SK-N-SH treated with all-trans-retinoic acid at 6 μM for 48 hours (cell line): ENCODE measurements at regions not wholly inside any gene's neighbourhood (a gene's known extent, or its start where the extent isn't known, plus 50 kb on each side); places are given as distances from the start of the nearest gene placed in this dataset.

Experiments
- ATAC-seq: fragments of 200-7000 bp; cut with Tn5 transposase; 3 replicates; pipeline ENCODE4 v1.9.1; 2020; ENCODE audit warnings: mild to moderate bottlenecking, moderate library complexity
- BACH2 ChIP-seq: fragments of 250-450 bp; sonication (Bioruptor Pico); IDR thresholded peaks from 2 replicates; pipeline ENCODE4 v1.9.0; 2021; ENCODE audit warnings: mild to moderate bottlenecking, borderline replicate concordance
- CREB5 ChIP-seq: fragments of 250-450 bp; sonication (Bioruptor Pico); IDR thresholded peaks from 2 replicates; pipeline ENCODE4 v1.5.1; 2020; ENCODE audit warnings: low read depth, mild to moderate bottlenecking, moderate library complexity
- CSDC2 ChIP-seq: fragments of 250-450 bp; sonication (Bioruptor Pico); IDR thresholded peaks from 2 replicates; pipeline ENCODE4 v1.5.0; 2020; ENCODE audit warnings: mild to moderate bottlenecking, moderate library complexity
- CSRNP3 ChIP-seq: fragments of 250-450 bp; sonication (Bioruptor Pico); IDR thresholded peaks from 2 replicates; pipeline ENCODE4 v1.5.1; 2021; ENCODE audit warnings: mild to moderate bottlenecking, moderate library complexity
- ESRRG ChIP-seq: fragments of 250-450 bp; sonication (Bioruptor Pico); IDR thresholded peaks from 2 replicates; pipeline ENCODE4 v1.6.1; 2021; ENCODE audit warnings: mild to moderate bottlenecking
- ISL1 ChIP-seq: fragments of 250-450 bp; sonication (Bioruptor Pico); IDR thresholded peaks from 2 replicates; pipeline ENCODE4 v2.1.2; 2022; ENCODE audit warnings: mild to moderate bottlenecking, moderate library complexity
- POU6F1 ChIP-seq: fragments of 250-450 bp; sonication (Bioruptor Pico); IDR thresholded peaks from 2 replicates; pipeline ENCODE4 v1.8.0; 2021; ENCODE audit warnings: low read depth, mild to moderate bottlenecking, moderate library complexity, borderline replicate concordance
- PPARA ChIP-seq: fragments of 250-450 bp; sonication (Bioruptor Pico); IDR thresholded peaks from 2 replicates; pipeline ENCODE4 v1.5.0; 2020; ENCODE audit warnings: mild to moderate bottlenecking, borderline replicate concordance
- RARB ChIP-seq: fragments of 250-450 bp; sonication (Bioruptor Pico); IDR thresholded peaks from 2 replicates; pipeline ENCODE4 v1.8.0; 2021; ENCODE audit warnings: mild to moderate bottlenecking, moderate library complexity
- SNAI2 ChIP-seq: fragments of 250-450 bp; sonication (Bioruptor Pico); IDR thresholded peaks from 2 replicates; pipeline ENCODE4 v1.5.0; 2020; ENCODE audit warnings: mild to moderate bottlenecking, moderate library complexity
- TCF4 ChIP-seq: fragments of 250-450 bp; sonication (Bioruptor Pico); IDR thresholded peaks from 2 replicates; pipeline ENCODE4 v1.8.0; 2021; ENCODE audit warnings: mild to moderate bottlenecking, moderate library complexity, borderline replicate concordance
- TOX ChIP-seq: fragments of 250-450 bp; sonication (Bioruptor Pico); IDR thresholded peaks from 2 replicates; pipeline ENCODE4 v1.8.0; 2021; ENCODE audit warnings: mild to moderate bottlenecking, moderate library complexity, borderline replicate concordance
- TSHZ2 ChIP-seq: fragments of 250-450 bp; sonication (Bioruptor Pico); IDR thresholded peaks from 2 replicates; pipeline ENCODE4 v1.5.0; 2020; ENCODE audit warnings: mild to moderate bottlenecking, moderate library complexity
- ZC3H10 ChIP-seq: fragments of 250-450 bp; sonication (Bioruptor Pico); IDR thresholded peaks from 2 replicates; pipeline ENCODE4 v1.5.1; 2021; ENCODE audit warnings: mild to moderate bottlenecking, moderate library complexity
- ZFP3 ChIP-seq: fragments of 250-450 bp; sonication (Bioruptor Pico); IDR thresholded peaks from 2 replicates; pipeline ENCODE4 v1.5.0; 2020; ENCODE audit warnings: mild to moderate bottlenecking, moderate library complexity
- ZNF565 ChIP-seq: fragments of 450-650 bp; formaldehyde crosslinking; conservative IDR thresholded peaks from 2 replicates; pipeline ENCODE4 v1.5.0; 2020; ENCODE audit warnings: low read depth, mild to moderate bottlenecking, moderate library complexity
- ZNF70 ChIP-seq: fragments of 450-650 bp; formaldehyde crosslinking; IDR thresholded peaks from 2 replicates; pipeline ENCODE4 v1.5.0; 2020; ENCODE audit warnings: mild to moderate bottlenecking, moderate library complexity
- ZNF8 ChIP-seq: fragments of 450-650 bp; formaldehyde crosslinking; IDR thresholded peaks from 2 replicates; pipeline ENCODE4 v1.5.0; 2020; ENCODE audit warnings: mild to moderate bottlenecking, moderate library complexity

GRCh38 chr12:60487284-60487683 is 891.5 kb downstream of the SLC16A7 start:
- ATAC-seq = no peak
- no peak for TF ChIP-seq BACH2 (CRISPR knock-in tag)
- TF ChIP-seq ISL1 (CRISPR knock-in tag) = no peak
- no peak for TF ChIP-seq TSHZ2 (CRISPR knock-in tag)
- TF ChIP-seq ZC3H10 (CRISPR knock-in tag) = no peak
- TF ChIP-seq CREB5 (CRISPR knock-in tag) = no peak
- no peak for TF ChIP-seq TOX
- TF ChIP-seq POU6F1 (CRISPR knock-in tag) = no peak
- TF ChIP-seq RARB (CRISPR knock-in tag) = no peak
- TF ChIP-seq ZNF70 (CRISPR knock-in tag) = no peak
- TF ChIP-seq ZFP3 = no peak
- TF ChIP-seq SNAI2 (CRISPR knock-in tag) = no peak
- TF ChIP-seq TCF4 (CRISPR knock-in tag) = no peak
- no peak for TF ChIP-seq ZNF8
- TF ChIP-seq CSRNP3 (CRISPR knock-in tag) = no peak

GRCh38 chr12:60489071-60489470 is 893.2 kb downstream of the SLC16A7 start:
- TF ChIP-seq TSHZ2 (CRISPR knock-in tag) (no peak), TOX (no peak), CSDC2 (CRISPR knock-in tag) (no peak), PPARA (CRISPR knock-in tag) (no peak), ZNF8 (no peak)
- TF ChIP-seq, all 23 proteins: peak for 0
- ATAC-seq = no peak

- 0 out of 3 replicates have a peak, but pooled peaks have one; percentile 53 for ATAC-seq
- TF ChIP-seq ZNF565 (CRISPR knock-in tag) (no peak), CREB5 (CRISPR knock-in tag) (no peak), ESRRG (CRISPR knock-in tag) (no peak), ZFP3 (no peak)
Observed at GRCh38 chr12:60494244-60494643, 898.4 kb downstream of the SLC16A7 start.
